CD4-positive, alpha-beta T cell treated with Interleukin-15 for 1 hour (primary cell): ENCODE measurements at regions not wholly inside any gene's neighbourhood (a gene's known extent, or its start where the extent isn't known, plus 50 kb on each side); places are given as distances from the start of the nearest gene placed in this dataset.
"Not testable (repeated sequence)": the region's sequence is repeated elsewhere in the genome, so short reads cannot be mapped to it uniquely, and the experiment has no call there.

ENCODE experiments used
- DNase-seq: peaks from one replicate; pipeline ENCODE4 v3.0.0-alpha.2; 2020

DNA sequence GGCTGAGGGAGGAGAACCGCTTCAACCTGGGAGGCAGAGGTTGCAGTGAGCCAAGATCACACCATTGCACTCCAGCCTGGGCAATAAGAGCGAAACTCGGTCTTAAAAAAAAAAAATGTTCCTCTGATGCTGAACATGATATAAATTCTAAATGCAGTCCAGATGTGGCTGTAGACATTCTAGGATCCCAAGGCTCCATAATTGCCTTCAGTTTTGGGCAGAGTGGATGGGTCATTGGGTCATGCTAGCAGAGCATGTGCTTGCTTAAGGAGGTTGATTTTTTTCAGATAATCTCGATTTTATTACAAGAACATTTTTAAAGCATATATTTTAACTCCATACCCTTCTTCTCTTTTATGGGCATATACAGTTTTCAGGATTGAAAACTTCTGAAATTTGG is 112.0 kb downstream of the UTRN start:
- no peak for DNase-seq

DNA sequence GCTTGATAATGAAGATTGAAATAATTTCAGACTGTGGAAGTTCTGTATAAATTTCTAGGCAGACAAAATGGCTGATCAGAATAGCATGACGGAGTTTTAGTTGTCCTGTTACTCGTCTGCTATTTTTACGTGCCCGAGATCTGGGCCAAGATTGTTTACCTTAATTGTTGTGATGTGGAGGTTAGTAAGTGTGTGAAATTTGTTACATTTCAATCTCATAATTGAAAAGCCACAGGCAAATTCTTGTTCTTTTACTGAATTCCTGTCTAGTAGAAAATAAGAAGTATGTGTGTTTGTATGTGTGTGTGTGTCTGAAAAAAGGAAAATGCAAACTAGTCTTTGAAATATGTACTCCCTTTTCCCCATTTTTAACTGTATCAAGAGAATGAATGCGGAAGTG is 115.2 kb downstream of the UTRN start:
- no peak for DNase-seq

DNA sequence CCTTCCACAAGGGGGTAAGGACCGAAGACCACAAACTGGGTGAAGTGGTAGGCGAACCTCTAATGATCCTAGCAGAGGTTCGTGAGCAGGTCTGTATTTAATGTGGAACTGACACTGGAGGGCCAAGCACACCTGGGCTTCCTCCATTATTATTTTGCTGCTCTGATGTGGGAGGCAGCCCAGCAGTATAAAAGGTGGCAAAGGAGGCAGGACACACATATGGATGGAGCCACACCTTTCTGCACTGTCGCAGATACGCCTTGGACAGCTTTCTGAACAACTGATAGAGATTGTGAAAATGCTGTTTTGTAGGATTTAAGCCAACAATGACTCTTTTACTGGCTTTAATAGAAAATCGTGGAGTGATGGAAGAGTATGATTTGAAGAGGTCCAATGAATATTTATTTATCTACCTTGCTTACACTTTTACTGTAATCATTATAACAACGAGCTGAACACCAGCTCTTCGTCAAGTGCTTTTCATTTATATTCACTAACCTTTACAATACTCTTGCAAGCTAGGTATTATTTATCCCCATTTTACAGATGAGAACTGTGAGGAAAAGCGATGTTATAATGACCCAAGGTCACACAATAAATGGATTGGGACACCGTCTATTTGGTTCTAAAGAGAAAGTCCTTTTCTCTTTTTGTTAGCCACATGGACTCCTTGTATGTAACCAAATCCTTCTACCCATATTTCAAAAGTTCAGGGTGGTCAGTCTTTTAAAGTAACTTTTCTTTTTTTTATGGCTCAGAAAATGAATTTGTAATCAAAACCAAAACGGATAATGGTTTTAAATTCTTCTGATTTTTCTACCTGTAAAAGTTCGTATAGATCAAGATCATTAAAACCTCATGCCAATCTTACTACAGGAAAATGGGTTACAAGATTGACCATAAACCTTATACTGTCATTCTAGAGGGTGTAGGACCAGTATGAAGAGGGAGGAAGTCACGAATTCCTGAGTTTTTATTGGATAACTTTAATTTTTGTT is 116.9 kb downstream of the UTRN start:
- no peak for DNase-seq

DNA sequence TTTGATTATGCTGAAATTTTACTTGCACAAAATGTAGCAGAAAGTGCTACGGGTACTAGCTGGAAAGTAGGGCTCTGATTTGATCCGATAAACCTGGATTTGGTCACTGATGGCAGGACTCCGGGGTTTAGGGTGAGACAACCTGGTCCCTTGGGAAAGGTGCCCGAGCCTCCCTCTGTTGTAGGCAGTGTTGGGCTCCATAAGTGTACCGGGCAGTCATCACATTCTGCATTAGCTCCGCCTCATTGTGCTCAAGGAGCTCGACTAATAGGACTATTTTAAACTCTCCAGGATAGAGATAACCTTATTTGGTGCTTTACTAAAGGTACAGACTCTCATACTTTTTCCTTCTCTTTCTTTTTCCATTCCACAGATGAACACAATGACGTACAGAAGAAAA is 117.6 kb downstream of the UTRN start:
- no peak for DNase-seq

GRCh38 chr6:144405163-144405562 is 120.0 kb downstream of the UTRN start:
- no peak for DNase-seq

GRCh38 chr6:144406796-144407195 is 121.7 kb downstream of the UTRN start:
- DNase-seq = no peak

GRCh38 chr6:144408161-144408560 is 123.0 kb downstream of the UTRN start:
- DNase-seq = no peak

GRCh38 chr6:144410059-144410458 is 124.9 kb downstream of the UTRN start:
- DNase-seq = no peak

DNA sequence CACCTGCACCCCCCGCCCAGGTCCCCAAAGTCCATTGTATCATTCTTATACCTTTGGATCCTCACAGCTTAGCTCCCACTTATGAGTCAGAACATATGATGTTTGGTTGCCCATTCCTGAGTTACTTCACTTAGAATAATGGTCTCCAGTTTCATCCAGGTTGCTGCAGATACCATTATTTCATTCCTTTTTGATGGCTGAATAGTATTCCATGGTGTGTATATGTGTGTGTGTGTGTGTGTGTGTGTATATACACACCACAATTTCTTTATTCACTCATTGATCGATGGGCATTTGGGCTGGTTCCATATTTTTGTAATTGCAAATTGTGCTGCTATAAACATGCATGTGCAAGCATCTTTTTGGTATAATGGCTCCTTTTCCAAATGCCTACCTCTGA is 125.4 kb downstream of the UTRN start:
- DNase-seq = not testable (repeated sequence)

DNA sequence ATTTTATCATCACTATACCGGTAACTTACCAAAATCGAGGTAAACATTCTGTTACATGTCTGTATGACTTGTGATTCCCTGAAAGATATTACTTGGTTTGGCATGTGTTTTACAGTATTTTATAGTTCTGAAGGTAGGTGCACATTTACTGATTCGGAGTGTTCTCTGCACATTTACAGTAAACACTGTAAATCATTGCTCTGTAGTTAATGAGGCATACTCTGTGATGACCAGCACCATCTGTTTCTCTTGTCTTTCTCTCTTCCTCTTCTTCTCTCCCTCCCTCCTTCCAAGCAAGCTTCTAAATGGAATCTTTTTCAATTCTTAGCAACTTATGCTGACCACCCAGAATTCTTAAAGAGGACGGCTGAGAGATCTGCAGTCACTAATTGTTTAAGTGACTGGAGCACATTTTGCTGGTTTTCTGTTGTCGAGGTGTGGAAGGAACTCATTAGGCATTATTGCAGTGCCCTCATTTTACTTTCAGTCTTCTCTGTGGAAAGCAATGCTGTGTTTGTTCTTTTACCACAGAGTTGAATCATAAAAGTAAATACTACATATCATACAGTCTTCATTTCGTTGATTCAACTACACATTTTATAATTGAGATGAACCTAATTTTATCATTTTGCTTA is 126.5 kb downstream of the UTRN start:
- no peak for DNase-seq

- DNase-seq = no peak
These were observed 128.3 kb downstream of the UTRN start for GRCh38 chr6:144413418-144413817.

DNA sequence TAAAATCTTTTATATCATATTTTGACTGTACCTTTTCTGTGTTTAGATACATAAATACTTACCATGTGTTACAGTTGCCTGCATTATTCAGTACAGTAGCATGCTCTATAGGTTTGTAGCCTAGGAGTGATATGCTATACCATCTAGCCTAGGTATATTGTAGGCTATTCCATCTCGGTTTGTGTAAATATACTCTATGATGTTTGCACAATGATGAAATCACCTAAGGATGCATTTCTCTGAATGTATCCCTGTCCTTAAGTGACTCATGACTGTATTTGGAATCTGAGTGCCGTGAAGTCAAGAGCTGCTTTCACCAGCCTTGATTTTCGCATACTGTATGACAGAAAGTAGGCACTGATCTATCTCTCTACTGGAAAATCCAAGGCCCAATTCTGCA is 129.9 kb downstream of the UTRN start:
- no peak for DNase-seq

DNA sequence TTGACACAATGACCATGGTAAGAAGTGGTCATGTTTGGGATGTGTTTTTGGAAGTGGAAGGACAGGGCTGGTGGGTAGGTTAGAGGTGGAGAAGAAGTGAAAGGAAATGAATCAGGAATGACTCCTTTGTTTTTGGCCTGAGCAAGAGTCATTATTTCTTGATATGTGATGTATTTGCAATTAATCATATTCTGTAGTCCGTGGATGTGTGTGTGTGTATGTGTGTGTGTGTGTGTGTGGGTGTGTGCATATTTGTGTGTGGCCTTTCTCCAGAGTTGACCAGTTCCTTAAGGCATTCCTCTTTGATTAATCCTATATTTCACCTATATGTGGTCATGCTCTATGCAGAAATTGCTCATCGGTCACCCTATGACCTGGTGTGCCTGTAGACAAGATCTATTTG is 130.7 kb downstream of the UTRN start:
- no peak for DNase-seq

DNA sequence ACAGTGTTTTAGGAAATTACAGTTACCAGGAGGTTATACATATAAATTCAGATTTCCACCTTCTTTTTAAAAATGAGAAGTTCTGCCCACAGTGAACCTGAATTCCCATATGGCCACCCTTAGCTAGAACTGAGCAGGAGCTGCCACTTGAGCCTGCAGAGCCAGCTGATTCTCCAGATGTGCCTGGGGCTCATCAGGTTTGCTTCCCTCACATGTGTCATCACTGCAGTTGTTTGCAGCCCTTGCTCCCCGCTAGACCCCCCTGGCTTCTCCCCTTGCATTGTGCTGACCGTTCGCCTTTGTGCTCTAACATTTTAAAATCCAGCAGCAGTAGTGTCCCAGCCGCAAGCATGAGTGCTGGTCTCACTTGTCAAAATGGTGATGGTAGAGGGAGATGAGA is 131.1 kb downstream of the UTRN start:
- DNase-seq = no peak

DNA sequence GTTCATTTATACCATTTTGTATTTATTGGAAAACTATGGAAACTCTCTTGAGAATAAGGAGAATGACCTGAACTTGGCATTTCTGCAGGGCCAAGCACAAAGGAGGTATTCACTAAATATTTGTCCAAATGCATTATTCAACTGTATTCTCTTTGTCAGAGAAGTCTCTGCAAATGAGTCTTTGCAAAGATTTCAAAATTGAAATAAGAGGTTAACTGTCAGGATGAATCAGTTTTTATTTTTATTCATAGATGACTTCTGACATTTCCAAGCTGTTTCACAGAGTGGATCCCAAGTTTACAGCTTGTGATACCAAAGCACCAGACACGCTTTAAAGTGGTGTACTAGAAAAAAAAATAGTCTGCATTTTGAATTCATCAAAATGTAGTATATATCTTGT is 131.6 kb downstream of the UTRN start:
- no peak for DNase-seq

DNA sequence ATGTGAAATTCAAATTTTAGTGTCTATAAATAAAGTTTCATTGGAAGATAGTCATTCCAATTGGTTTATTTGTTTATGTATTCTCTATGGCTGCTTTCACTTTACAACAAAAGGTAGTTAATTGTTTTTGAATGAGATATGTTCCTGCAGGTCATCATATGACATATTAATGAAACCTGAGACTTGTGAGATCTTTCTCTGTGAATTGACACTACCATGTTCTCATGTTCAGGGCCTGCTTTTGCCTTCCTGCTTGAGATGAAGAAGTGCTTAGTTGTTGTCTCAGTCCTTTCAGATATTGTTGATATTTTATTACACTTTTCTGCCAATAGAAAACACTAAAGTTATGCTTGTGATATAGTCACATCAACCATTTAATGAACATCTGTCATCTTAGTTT is 132.5 kb downstream of the UTRN start:
- no peak for DNase-seq

GRCh38 chr6:144418959-144419545 is 133.9 kb downstream of the UTRN start:
- DNase-seq = no peak

DNA sequence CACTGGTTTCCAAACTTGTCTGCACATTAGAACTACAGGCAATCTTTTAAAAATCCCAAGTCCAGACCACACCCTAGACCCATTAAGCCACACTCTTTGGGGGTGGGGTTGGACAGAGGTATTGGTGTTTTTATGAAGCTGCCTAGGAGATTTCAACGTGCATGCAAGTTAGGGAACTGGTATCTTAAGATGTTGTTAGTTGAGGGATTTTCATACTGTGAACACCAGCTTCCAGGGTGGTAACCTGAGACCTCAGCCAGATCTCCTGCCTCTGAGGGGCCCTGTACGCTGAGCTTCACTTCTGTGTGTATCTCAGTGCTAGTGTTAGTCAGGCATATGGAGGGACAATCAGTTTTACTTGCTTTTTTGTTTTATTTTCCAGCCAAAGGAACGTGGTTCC is 138.0 kb downstream of the UTRN start:
- no peak for DNase-seq

DNA sequence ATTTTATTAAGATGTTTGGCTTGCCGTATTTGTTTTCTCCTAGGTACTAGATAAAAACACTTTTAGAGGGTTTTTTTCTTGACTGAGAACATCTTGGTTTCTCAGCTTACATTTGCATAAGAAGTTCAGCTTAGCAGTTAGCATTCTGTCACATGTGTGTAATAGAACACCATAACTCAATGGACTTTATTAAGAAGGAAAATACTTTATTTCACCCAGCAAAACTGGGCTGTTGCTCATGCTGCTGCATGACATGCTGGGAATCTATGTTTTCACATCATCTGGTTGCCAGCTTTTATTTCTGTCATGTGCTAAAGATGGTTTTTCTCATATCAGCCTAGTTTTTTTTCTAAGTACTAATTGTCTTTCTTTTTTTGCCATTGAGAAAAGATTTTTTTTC is 144.6 kb downstream of the UTRN start:
- DNase-seq = no peak

DNA sequence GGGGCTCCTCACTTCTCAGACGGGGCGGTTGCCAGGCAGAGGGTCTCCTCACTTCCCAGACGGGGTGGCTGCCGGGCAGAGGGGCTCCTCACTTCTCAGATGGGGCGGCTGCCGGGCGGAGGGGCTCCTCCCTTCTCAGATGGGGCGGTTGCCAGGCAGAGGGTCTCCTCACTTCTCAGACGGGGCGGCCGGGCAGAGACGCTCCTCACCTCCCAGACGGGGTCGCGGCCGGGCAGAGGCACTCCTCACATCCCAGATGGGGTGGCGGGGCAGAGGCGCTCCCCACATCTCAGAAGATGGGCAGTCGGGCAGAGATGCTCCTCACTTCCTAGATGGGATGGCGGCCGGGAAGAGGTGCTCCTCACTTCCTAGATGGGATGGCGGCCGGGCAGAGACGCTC is 148.3 kb downstream of the UTRN start:
- DNase-seq = not testable (repeated sequence)

GRCh38 chr6:144434308-144434990 is 149.3 kb downstream of the UTRN start:
- no peak for DNase-seq

- no peak for DNase-seq
These were observed 150.7 kb downstream of the UTRN start for GRCh38 chr6:144435602-144436426.
